ENCODE measurements at regions not wholly inside any gene's neighbourhood (a gene's known extent, or its start where the extent isn't known, plus 50 kb on each side); places are given as distances from the start of the nearest gene placed in this dataset.
"Not testable (repeated sequence)": the region's sequence is repeated elsewhere in the genome, so short reads cannot be mapped to it uniquely, and the experiment has no call there.

- H3K27me3 Mint-ChIP-seq; H3K36me3 Mint-ChIP-seq (ENCODE audit: low read depth); CTCF ChIA-PET; POLR2A ChIA-PET; DNase-seq; H3K27ac Mint-ChIP-seq; H3K4me1 Mint-ChIP-seq; H3K4me3 Mint-ChIP-seq; H3K9me3 Mint-ChIP-seq: not testable (repeated sequence)
Observed at GRCh38 chr1:190698488-190698887, 220.8 kb upstream of the BRINP3 start.

GRCh38 chr1:190699165-190699564, 221.5 kb upstream of the BRINP3 start:
- no peak overlapping the region for H3K27ac Mint-ChIP-seq
- no peaks in the 10 kb centered on the region for H3K4me1 Mint-ChIP-seq
- peaks cover 4% of the 10 kb centered on the region for H3K9me3 Mint-ChIP-seq
- CTCF ChIA-PET, result no interaction called here
- no peaks in the 10 kb centered on the region for H3K27me3 Mint-ChIP-seq
- DNase-seq, result no peak
- no peaks in the 10 kb centered on the region for H3K36me3 Mint-ChIP-seq (ENCODE audit: low read depth)
- no peak overlapping the region for H3K4me3 Mint-ChIP-seq
- POLR2A ChIA-PET, result no interaction called here

- Mint-ChIP-seq H3K36me3 (ENCODE audit: low read depth) (no peaks in the 10 kb centered on the region), H3K4me3 (no peak overlapping the region)
Observed at GRCh38 chr1:190708418-190709057, 230.9 kb upstream of the BRINP3 start.

DNA sequence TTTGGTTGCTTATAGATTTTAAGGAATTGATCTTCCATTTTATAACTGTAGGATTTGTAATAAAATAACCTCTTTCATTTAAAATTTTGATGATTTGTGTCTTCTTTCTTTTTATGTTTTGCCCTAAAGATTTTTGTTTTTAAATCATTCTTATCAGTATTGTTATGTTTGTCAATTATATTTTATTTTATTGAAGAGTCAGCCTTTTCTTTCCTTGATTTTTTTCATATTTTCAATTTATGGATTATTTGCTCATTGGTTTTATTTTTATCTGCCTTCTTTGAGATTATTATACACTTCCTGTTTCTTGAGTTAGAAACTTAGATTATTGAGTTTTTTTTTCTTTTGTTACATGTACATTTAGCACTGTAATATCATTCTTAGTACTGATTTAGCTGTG, 233.4 kb upstream of the BRINP3 start:
- ChIA-PET CTCF (no interaction called here), POLR2A (no interaction called here)
- Mint-ChIP-seq H3K4me3 (no peak overlapping the region), H3K27me3 (no peaks in the 10 kb centered on the region), H3K9me3 (peaks cover 7% of the 10 kb centered on the region), H3K36me3 (ENCODE audit: low read depth) (no peaks in the 10 kb centered on the region), H3K4me1 (no peaks in the 10 kb centered on the region), H3K27ac (no peak overlapping the region)
- DNase-seq, result no peak

More at GRCh38 chr1:190708418-190709057, 230.9 kb upstream of the BRINP3 start:
- peaks cover 8% of the 10 kb centered on the region for H3K9me3 Mint-ChIP-seq
- no peaks in the 10 kb centered on the region for H3K27me3 Mint-ChIP-seq
- CTCF ChIA-PET, result no interaction called here
- H3K4me1 Mint-ChIP-seq, result no peaks in the 10 kb centered on the region
- DNase-seq, result no peak
- H3K27ac Mint-ChIP-seq, result no peak overlapping the region
- POLR2A ChIA-PET, result no interaction called here

DNA sequence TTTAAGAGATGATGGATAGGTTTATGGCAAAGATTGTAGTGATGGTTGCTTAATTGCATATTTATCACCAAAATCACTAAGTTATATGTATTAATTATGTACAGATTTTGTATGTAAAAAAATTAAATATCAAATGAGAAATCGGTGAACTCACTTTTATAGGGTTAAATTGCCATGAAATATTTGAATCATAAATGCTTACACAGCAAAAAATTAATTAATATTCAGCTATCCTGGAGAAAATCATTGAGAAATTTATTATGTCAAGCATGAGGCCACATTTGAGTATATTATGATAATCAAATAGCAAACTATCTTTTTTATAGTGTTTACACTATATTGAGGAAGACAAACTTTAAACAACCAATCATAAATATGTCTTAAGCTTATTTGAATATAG, 239.4 kb upstream of the BRINP3 start:
- ChIA-PET POLR2A (no interaction called here), CTCF (no interaction called here)
- Mint-ChIP-seq H3K27me3 (no peaks in the 10 kb centered on the region), H3K9me3 (peaks cover 2% of the 10 kb centered on the region), H3K36me3 (ENCODE audit: low read depth) (no peaks in the 10 kb centered on the region), H3K4me1 (no peaks in the 10 kb centered on the region), H3K27ac (no peak overlapping the region), H3K4me3 (no peak overlapping the region)
- DNase-seq, result no peak

DNA sequence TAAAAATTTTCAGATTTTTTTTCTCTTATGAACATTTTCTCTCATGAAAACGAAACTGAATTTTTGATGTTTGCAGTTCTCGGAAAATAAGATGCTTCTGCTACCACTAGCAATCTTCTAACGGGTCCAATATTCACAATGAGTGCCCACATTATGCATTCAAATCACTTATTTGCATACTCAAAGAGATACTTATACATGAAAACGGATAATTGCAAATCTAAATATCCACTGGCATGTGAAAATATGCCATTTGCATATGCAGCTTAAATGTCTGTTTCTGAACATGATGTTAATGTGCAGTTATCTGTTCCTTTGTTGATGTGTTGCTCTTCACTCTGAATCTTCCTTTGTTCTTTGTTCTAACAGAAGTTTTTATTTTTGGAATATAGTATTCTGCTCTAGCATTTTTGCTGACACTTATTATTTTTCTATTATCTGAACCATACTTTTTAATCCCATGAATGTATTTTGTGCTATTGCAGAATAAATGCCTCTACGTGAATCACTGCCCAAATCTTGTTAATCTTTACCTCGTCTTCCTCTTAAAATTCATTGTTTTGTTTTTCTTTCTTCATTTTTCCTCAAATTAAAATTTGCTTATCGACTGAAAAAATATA, 259.4 kb upstream of the BRINP3 start:
- POLR2A ChIA-PET, result no interaction called here
- CTCF ChIA-PET, result no interaction called here

DNA sequence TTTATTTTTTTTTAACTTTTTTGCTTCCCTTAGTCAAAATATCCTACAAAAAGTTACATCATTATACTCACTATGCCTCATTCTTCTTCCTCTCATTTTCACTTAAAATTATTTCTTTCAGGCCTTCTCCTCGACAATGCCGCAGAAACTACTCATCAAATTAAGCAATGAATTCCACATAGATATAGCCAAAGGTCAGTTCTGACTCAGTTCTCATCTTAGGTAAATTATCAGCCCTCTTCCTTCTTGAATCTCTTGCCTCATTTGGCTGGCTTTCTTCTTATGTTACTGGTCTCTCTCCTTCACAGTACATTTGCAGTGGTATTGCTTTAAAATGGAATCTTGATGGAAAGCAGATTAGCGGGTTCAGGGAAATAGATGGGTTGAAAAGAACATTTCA, 260.7 kb upstream of the BRINP3 start:
- no peaks in the 10 kb centered on the region for H3K4me1 Mint-ChIP-seq
- H3K36me3 Mint-ChIP-seq (ENCODE audit: low read depth), result no peaks in the 10 kb centered on the region
- ChIA-PET CTCF (no interaction called here), POLR2A (no interaction called here)
- no peak overlapping the region for H3K4me3 Mint-ChIP-seq
- no peaks in the 10 kb centered on the region for H3K27me3 Mint-ChIP-seq
- no peak overlapping the region for H3K27ac Mint-ChIP-seq
- no peaks in the 10 kb centered on the region for H3K9me3 Mint-ChIP-seq
- DNase-seq, result no peak

More for the DNA sequence above, 259.4 kb upstream of the BRINP3 start:
- Mint-ChIP-seq H3K4me1 (no peaks in the 10 kb centered on the region), H3K27me3 (no peaks in the 10 kb centered on the region), H3K4me3 (no peak overlapping the region), H3K36me3 (ENCODE audit: low read depth) (no peaks in the 10 kb centered on the region), H3K27ac (no peak overlapping the region), H3K9me3 (no peaks in the 10 kb centered on the region)
- DNase-seq, result no peak

DNA sequence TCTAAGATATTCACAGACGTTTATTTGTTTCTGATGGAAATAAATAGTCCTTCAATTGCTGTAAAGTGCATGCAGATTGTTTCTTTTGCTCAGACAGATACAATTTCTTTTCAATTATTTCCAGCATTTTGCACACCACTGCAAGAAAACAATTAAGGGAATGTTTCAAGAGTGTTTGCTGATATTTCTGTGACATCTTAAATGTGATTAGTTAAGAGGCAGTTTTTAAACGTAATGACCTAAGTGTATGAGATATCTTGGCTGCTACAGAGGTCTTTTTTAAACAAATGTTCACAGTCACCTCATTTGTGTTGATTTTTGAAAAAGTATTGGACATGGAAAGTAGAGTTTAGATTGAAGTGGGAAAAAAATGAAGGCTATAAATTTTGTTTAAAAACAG, 262.3 kb upstream of the BRINP3 start:
- ChIA-PET CTCF (no interaction called here), POLR2A (no interaction called here)
- Mint-ChIP-seq H3K27me3 (no peaks in the 10 kb centered on the region), H3K4me3 (no peak overlapping the region), H3K36me3 (ENCODE audit: low read depth) (no peaks in the 10 kb centered on the region), H3K9me3 (peaks cover 4% of the 10 kb centered on the region), H3K4me1 (no peaks in the 10 kb centered on the region), H3K27ac (no peak overlapping the region)
- DNase-seq, result no peak

GRCh38 chr1:190747704-190748103, 270.0 kb upstream of the BRINP3 start:
- CTCF ChIA-PET, result no interaction called here

DNA sequence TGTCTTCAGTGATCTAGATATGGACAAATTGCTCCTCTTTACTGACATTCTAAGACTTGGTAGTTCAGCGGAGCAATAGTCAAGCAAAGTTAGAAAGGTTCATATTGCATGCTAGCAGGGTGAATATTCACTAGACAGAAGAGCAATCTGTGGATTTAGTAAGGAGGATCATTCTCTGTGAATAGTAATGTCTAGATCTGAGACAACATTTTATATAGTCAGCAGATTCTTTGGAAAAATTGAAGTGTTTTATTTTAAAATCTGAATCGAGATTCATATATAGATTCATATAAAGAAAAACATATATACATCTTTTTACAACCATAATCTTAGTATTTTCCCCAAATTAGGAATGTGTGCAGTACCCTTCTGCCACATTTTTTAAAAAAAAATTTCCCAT, 274.5 kb upstream of the BRINP3 start:
- no peaks in the 10 kb centered on the region for H3K27me3 Mint-ChIP-seq
- no peak for DNase-seq
- no peak overlapping the region for H3K4me3 Mint-ChIP-seq
- H3K27ac Mint-ChIP-seq, result no peak overlapping the region
- H3K9me3 Mint-ChIP-seq, result peaks cover 5% of the 10 kb centered on the region
- ChIA-PET CTCF (no interaction called here), POLR2A (no interaction called here)
- H3K36me3 Mint-ChIP-seq (ENCODE audit: low read depth), result no peaks in the 10 kb centered on the region
- no peaks in the 10 kb centered on the region for H3K4me1 Mint-ChIP-seq

More at GRCh38 chr1:190747704-190748103, 270.0 kb upstream of the BRINP3 start:
- Mint-ChIP-seq H3K4me3 (no peak overlapping the region), H3K27ac (no peak overlapping the region), H3K9me3 (peaks cover 4% of the 10 kb centered on the region), H3K36me3 (ENCODE audit: low read depth) (no peaks in the 10 kb centered on the region), H3K27me3 (no peaks in the 10 kb centered on the region), H3K4me1 (no peaks in the 10 kb centered on the region)
- DNase-seq, result no peak
- POLR2A ChIA-PET, result no interaction called here

- Mint-ChIP-seq H3K27ac (no peak overlapping the region), H3K36me3 (ENCODE audit: low read depth) (no peaks in the 10 kb centered on the region), H3K4me1 (no peaks in the 10 kb centered on the region), H3K4me3 (no peak overlapping the region), H3K9me3 (peaks cover 5% of the 10 kb centered on the region), H3K27me3 (no peaks in the 10 kb centered on the region)
- ChIA-PET CTCF (no interaction called here), POLR2A (no interaction called here)
- no peak for DNase-seq
Observed at GRCh38 chr1:190754666-190755065, 277.0 kb upstream of the BRINP3 start.

GRCh38 chr1:190759807-190760206, 282.1 kb upstream of the BRINP3 start:
- POLR2A ChIA-PET, result no interaction called here
- H3K27me3 Mint-ChIP-seq, result no peaks in the 10 kb centered on the region

GRCh38 chr1:190762325-190762724, 284.7 kb upstream of the BRINP3 start:
- ChIA-PET CTCF (no interaction called here), POLR2A (no interaction called here)
- H3K4me3 Mint-ChIP-seq, result no peak overlapping the region
- H3K27ac Mint-ChIP-seq, result no peak overlapping the region
- peaks cover 4% of the 10 kb centered on the region for H3K9me3 Mint-ChIP-seq
- DNase-seq, result no peak
- no peaks in the 10 kb centered on the region for H3K36me3 Mint-ChIP-seq (ENCODE audit: low read depth)
- no peaks in the 10 kb centered on the region for H3K4me1 Mint-ChIP-seq
- no peaks in the 10 kb centered on the region for H3K27me3 Mint-ChIP-seq

More at GRCh38 chr1:190759807-190760206, 282.1 kb upstream of the BRINP3 start:
- Mint-ChIP-seq H3K4me1 (no peaks in the 10 kb centered on the region), H3K36me3 (ENCODE audit: low read depth) (no peaks in the 10 kb centered on the region), H3K4me3 (no peak overlapping the region), H3K9me3 (peaks cover 9% of the 10 kb centered on the region), H3K27ac (no peak overlapping the region)
- CTCF ChIA-PET, result no interaction called here
- no peak for DNase-seq

DNA sequence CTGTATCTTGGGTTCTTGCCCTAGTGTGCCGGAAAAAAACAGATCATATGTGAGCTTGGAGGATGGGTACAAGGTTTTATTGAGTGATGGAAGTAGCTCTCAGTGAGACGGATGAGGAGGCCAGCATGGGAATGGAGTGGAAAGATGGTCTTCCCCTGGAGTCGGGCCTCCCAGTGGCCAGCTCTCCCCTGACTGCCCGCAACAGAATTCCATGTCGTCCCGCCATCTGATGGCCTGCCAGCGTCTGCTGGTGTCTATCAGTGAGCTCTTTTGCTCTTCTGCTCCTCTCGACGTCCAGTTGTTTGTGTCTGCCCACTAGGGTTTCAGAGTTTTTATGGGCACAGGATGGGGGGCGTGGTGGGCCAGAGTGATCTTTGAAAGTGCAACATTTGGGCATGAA, 315.2 kb upstream of the BRINP3 start:
- H3K27ac Mint-ChIP-seq, result no peak overlapping the region
- peaks cover 8% of the 10 kb centered on the region for H3K9me3 Mint-ChIP-seq
- no peaks in the 10 kb centered on the region for H3K36me3 Mint-ChIP-seq (ENCODE audit: low read depth)
- no peaks in the 10 kb centered on the region for H3K27me3 Mint-ChIP-seq
- DNase-seq, result no peak
- H3K4me3 Mint-ChIP-seq, result no peak overlapping the region
- POLR2A ChIA-PET, result no interaction called here
- CTCF ChIA-PET, result no interaction called here
- no peaks in the 10 kb centered on the region for H3K4me1 Mint-ChIP-seq
